GM04504 (cell line): ENCODE measurements at regions not wholly inside any gene's neighbourhood (a gene's known extent, or its start where the extent isn't known, plus 50 kb on each side); places are given as distances from the start of the nearest gene placed in this dataset.

ENCODE experiments used
- DNase-seq: peaks from one replicate; pipeline ENCODE4 v3.0.0-alpha.2; 2012; ENCODE audit warnings: low read depth

DNA sequence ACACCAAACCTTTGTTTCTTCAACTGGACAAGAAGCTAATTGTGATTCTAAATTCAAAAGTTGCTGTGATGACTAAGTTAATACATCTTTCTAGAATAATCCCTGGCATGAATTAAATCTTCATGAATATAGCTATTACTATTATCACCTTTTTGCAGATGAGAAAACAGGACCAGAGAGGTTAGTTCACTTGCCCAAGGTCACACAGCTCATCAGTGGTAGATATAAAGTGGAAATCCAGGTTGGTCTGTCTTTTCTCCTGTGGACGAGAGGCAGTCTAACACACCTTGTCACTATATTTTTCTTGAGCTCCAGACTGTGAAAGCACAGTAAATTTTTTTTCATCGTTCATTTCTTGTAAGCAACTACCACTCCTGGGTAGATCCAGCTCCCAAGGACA is 247.6 kb upstream of the LRTM1 start:
- DNase-seq, result no peak

DNA sequence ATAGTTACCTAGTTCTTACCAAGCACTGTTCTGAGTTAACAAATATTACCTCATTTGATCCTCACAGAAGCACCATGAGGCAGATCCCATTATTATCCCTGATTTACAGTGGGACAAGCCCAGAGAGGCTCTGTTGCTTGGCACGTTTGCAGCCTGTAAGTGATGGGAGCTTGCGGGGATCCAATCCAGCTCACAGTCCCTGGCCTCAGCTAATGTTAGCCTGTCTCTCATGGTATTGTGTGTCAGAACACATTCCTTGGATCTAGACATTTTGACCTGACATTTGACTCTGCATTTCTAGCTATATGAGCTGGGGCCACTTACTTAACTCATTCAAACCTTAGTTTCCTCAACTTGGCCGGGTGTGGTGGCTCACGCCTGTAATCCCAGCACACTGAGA is 246.9 kb upstream of the LRTM1 start:
- DNase-seq, result no peak

GRCh38 chr3:55173504-55173903 is 245.6 kb upstream of the LRTM1 start:
- no peak for DNase-seq

- DNase-seq, result no peak
Observed at GRCh38 chr3:55172913-55173312, 245.1 kb upstream of the LRTM1 start.

DNA sequence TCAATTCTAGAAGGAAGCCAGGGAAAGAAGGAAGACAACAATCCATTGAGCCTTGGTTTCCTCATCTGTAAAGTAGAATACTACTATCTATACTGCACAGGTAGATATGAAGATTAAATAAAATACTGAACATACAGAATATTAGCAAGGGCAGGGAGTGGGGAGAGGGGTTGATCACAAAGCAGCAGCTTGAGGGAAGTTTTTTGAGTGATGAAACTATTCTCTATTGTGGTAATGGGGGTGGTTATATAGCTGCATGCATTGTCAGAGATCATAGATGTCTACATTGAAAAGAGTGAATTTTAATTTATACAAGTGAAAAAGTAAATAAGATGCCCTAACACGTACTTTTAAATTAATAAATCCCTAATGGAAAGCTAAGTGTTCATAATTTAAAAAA is 242.6 kb upstream of the LRTM1 start:
- DNase-seq, result no peak

DNA sequence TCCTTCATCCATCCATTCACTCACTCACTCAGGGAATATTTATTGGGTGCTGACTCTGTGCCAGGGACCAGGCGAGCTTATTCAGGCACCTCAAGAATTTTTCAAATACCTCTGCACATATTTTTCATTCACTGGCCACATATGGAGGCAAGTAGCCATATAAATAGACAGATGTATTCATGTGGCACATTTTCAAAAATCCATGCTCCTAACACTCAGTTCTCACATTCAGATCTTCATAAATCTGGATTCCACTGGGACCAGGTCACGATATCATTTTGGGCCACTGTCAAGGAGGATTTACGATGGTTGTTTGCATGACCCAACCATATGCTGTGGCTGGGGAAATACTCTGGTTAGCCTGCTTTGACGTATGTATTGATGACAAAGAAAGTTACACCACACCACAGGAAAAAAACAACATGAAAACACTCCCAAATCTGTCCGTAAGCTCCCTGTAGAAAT is 241.8 kb upstream of the LRTM1 start:
- DNase-seq, result peak; percentile 100

DNA sequence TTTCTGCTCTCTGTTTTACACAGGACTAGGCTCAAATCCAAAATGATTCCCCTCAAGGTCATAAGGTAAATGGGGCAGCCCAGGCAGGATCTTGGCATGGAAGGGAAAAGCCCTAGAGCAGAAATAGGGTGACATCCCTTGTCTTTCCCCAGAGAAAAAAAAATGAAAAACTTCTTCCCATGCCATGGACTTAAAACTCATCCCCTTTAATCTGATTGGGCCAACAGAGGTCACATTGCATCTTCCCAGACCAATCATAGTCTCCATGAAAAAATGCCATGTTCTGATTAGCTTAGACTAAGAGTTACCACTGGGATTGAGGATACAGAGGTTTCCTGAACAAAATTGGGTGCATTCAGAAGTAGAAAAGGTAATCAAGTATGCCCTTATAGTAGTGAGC is 241.3 kb upstream of the LRTM1 start:
- DNase-seq, result no peak

GRCh38 chr3:55167586-55168317 is 239.9 kb upstream of the LRTM1 start:
- peak; percentile 75 for DNase-seq

DNA sequence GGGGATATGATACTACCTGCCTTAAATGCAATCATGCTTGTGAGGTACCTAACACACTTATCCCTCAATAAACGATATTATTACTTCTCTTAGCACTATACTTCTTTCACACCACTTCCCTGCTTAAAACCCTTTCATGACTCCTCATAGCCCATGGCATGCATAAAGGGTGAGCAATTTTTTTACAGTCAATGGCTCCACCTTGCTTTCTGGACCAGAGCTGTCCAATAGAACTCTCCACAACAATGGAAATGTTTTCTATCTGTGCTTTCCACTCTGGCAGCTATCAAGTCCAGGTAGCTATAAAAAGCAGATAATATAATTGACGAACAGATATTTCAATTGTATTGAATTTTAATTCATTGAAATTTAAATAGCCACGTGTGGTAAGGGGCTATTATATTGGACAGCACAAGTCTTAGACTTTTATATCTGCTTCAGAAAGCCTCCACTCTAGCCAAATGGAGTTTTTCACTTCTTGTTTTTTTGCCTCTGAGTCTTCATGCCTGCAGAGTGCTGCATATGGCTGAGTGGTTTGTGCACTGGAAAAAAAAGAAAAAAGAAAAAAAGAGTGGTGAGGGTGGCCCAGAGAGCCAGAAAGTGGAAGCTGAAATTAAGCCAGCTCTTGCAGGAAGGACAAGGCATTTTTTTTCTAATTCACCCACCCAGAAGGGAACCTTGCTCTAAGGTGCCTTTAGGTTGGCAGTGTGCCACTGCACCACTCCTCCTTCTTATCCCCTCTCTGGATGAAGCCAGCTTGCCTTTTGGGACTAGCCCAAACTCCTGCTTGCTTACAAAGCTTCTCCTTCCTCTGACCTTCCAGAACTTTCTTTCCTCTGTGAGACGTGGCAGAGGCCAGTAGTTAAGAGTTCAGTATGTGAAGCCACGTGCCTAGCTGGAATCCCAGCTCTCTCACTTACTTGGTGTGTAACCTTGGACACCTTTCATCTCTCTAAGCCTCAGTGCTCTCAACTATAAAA is 239.0 kb upstream of the LRTM1 start:
- no peak for DNase-seq

- DNase-seq, result no peak
Observed at GRCh38 chr3:55165704-55166405, 238.0 kb upstream of the LRTM1 start.

- peak; percentile 63 for DNase-seq
Observed at GRCh38 chr3:55165278-55165677, 237.4 kb upstream of the LRTM1 start.

- DNase-seq, result peak; percentile 86
Observed at GRCh38 chr3:55164876-55165275, 237.0 kb upstream of the LRTM1 start.

- DNase-seq, result no peak
Observed at GRCh38 chr3:55164191-55164590, 236.3 kb upstream of the LRTM1 start.

DNA sequence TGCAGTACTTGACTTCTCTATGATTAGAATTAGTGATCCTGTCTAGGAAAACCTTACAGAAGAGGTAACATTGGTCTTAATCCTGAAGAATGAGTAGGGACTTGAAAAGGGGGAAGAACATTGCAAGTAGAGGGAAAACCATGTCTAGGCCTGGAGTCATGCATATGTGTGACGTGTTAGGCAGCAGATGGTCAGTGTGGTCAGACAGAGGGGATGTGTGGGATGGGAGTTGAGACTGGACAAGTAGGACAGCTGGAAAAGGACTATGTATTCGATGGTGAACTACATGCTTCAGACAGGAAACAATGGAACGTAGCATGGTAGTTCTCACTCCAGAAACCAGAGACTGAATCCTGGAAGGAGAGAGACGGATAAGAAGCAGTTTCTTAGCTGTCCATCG is 235.6 kb upstream of the LRTM1 start:
- DNase-seq, result no peak

DNA sequence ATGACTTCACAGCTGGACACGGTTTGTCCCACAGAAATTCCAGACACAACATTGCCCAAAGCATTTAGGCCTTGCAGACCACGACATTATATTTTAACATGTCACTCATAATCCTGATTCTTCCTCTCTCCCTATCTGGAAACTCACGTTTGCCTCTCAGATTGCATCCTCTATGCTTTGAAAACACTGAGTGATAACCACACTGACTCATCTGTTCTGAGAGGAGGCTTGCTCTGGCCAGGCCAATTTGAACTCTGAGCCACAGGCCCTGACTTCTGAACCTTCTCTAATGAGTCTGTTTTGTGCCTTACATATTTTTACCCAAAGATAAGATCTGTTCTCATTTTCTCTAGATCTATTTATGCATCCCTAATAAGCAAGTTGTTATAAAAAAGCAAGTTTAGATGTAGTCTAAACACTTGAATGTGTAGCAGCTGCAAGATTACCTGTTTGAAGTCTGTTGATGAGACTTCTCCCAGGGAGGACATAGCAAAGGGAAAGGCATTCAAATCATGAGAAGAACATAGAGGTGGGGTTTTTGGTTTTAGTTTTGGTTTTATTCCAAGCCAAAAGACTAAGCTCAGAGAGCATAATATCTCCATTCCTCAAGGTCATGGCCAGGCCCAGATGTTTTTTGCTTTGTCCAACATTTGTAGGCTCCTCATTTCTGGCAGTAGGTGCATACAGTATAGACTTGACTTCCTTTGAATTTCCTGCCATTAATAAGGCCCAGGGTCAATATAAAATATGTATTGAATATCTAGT is 234.4 kb upstream of the LRTM1 start:
- DNase-seq, result peak; percentile 60

DNA sequence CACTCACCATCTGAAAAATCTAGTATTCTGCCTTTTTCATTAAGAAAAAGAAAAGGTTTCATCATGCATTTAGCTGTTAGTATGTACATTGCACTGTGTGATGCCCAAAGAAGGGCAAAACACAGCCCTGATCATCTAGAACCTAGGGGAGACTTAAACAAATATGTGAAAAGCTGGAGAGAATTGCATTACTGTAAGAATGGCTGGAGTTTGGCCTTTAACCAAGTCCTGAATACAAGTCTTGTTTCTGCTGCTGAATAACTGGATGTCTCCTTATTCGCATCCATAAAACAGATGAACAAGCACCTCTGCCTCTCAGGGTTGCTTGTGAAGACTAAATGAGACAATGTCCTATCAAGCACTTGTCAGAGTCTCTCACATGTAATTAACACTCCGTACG is 233.4 kb upstream of the LRTM1 start:
- no peak for DNase-seq

GRCh38 chr3:55160241-55160983 is 232.6 kb upstream of the LRTM1 start:
- DNase-seq, result peak; percentile 100

- DNase-seq, result no peak
Observed at GRCh38 chr3:55159711-55160110, 231.9 kb upstream of the LRTM1 start.

DNA sequence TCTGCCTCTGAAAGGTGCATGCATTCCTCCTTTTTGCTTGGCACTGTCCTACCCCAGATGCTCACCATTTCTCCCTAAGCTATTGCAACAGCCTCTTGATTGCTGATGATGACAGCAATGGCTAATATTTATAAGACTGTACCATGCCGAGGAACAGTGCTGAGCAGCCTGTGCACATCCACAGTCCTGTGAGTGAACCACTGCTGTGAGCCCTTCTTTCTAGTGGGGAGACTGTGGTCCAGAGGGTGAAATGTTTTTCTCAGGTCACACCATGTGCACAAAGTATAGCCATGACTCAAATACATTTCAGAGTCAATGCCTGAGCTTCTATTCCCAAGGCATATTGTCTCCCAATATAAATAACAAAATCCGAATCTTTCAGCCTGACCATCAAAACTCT is 231.2 kb upstream of the LRTM1 start:
- no peak for DNase-seq

DNA sequence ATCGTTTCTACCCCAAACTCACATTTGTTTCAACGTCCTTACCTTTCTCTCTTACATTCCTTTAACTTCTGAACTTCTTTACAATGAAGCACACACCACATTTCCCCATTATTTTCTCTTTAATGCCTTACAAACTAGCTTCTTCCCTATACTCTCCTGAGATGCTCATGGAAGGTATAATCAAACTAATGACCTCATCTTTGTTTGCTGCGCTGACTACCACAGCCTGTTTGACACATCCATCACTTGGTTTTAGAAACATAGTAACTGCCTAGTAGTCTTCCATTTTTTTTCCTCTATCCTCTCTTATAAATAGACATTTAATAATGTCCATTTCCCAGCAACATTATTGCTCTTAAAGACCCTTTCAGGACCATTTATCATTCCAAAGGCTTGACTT is 230.5 kb upstream of the LRTM1 start:
- DNase-seq, result no peak

DNA sequence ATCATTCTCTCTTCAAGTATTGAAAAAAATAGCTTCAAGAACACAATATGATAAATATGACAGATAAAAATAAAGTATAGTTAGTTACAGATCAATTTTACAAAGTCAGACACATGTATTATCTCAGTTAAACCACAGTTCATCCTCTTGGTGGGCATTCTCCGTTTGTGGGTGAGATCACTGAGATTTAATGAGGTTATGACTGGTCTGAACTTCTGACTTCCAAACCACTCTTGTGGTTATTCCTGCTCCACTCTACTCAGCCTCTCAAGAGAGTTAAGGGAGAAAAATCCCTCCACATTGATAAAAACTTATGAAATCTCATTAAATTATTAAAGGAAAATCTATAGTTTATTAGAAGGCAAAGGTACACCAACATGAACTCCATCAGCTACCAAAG is 229.9 kb upstream of the LRTM1 start:
- no peak for DNase-seq
